K562 (cell line): ENCODE measurements at regions not wholly inside any gene's neighbourhood (a gene's known extent, or its start where the extent isn't known, plus 50 kb on each side); places are given as distances from the start of the nearest gene placed in this dataset.

Experiments
- ATAC-seq: fragments of 200-7000 bp; cut with Tn5 transposase; 3 replicates; pipeline ENCODE4 v1.9.1; 2020; ENCODE audit warnings: moderate library complexity
- BruUV-seq: library from RNA; stranded (reverse); fragments of 400-500 nt; replicated peaks from 2 replicates; lab custom pipeline; 2021; lab: Mats Ljungman, UMichigan
- CTCF ChIA-PET: fragments of 300-600 bp; formaldehyde crosslinking; extraction: SDS; loops from one replicate; lab custom pipeline; 2021; ENCODE audit warnings: low intra/inter-chr PET ratio; lab: Yijun Ruan, JAX
- POLR2A ChIA-PET: fragments of 300-600, 350-650 bp; sonication (Branson Sonifier 250); formaldehyde crosslinking; extraction: SDS; loops from one replicate; lab custom pipeline; 2021; ENCODE audit warnings: antibody characterized with exemption, inconsistent platforms; lab: Yijun Ruan, JAX
- DNase-seq, 4 experiments: peaks; one replicate each; pipeline versions ENCODE4 v3.0.0 to v3.0.0-alpha.2; 2011 to 2018; ENCODE audit warnings: low spot score in 3 of 4, mixed read lengths in 3 of 4; ENCODE audit errors: extremely low read depth in 1 of 4
- FAIRE-seq: peaks from 2 replicates; lab custom pipeline; 2011; peaks lifted over from hg19 to GRCh38; lab: Jason Lieb, UNC
- H2AFZ ChIP-seq: 2 replicates; pipeline ENCODE4 v1.6.0; 2011; ENCODE audit warnings: low read depth, low read length, control low read depth, inconsistent platforms
- H3K27ac ChIP-seq: fragments of 200-600 bp; 3 replicates; pipeline ENCODE4 v1.8.0; 2011; ENCODE audit warnings: low read depth, mild to moderate bottlenecking, control low read depth, inconsistent platforms, low read length, moderate library complexity, mixed read lengths; ENCODE audit errors: extremely low read depth
- H3K27me3 ChIP-seq, 2 experiments: fragments of 300-600 bp in 1 of 2; 2 replicates in 1 of 2; 3 replicates in 1 of 2; pipeline versions ENCODE4 v1.6.0 to v1.8.0; 2011; ENCODE audit warnings: inconsistent platforms in 2 of 2, low read length in 2 of 2, mild to moderate bottlenecking in 1 of 2, mixed read lengths in 1 of 2, moderate library complexity in 1 of 2; ENCODE audit not compliant: control insufficient read depth in 2 of 2, insufficient read depth in 2 of 2
- H3K36me3 ChIP-seq: fragments of 300-600 bp; 3 replicates; pipeline ENCODE4 v1.8.0; 2011; ENCODE audit warnings: mild to moderate bottlenecking, low read length, inconsistent platforms; ENCODE audit not compliant: control insufficient read depth, insufficient read depth
- H3K4me1 ChIP-seq, 2 experiments: fragments of 200-600 bp in 1 of 2; replicated peaks in 1 of 2; 2 replicates in 1 of 2; 3 replicates in 1 of 2; pipeline versions ENCODE4 v1.5.1 to v1.8.0; 2011; ENCODE audit warnings: inconsistent platforms in 2 of 2, low read length in 2 of 2, mild to moderate bottlenecking in 1 of 2, mixed read lengths in 1 of 2, moderate library complexity in 1 of 2; ENCODE audit not compliant: control insufficient read depth in 2 of 2, insufficient read depth in 2 of 2
- H3K4me2 ChIP-seq: 2 replicates; pipeline ENCODE4 v1.6.1; 2011; ENCODE audit warnings: low read length, control low read depth, inconsistent platforms, mixed read lengths; ENCODE audit not compliant: insufficient read depth
- H3K4me3 ChIP-seq: fragments of 200-600 bp; sonication (generic), shearing (Covaris generic); 2 replicates; pipeline ENCODE4 v1.5.1; 2016; ENCODE audit warnings: control low read depth, inconsistent platforms
- H3K79me2 ChIP-seq: fragments of 200-600 bp; 3 replicates; pipeline ENCODE4 v1.8.0; 2011; ENCODE audit warnings: low read length, inconsistent platforms; ENCODE audit not compliant: control insufficient read depth, insufficient read depth
- H3K9ac ChIP-seq, 2 experiments: 2 replicates each; pipeline versions ENCODE4 v1.6.0 to v1.6.1; 2011; ENCODE audit warnings: low read depth in 2 of 2, low read length in 2 of 2, control low read depth in 1 of 2, inconsistent platforms in 1 of 2, mild to moderate bottlenecking in 1 of 2, mixed read lengths in 1 of 2; ENCODE audit not compliant: insufficient read depth in 1 of 2
- H3K9me1 ChIP-seq: one replicate; pipeline ENCODE4 v1.6.0; 2011; ENCODE audit warnings: inconsistent platforms, mild to moderate bottlenecking, low read length, moderate library complexity; ENCODE audit not compliant: control insufficient read depth, insufficient read depth
- H3K9me3 ChIP-seq: replicated peaks from 2 replicates; pipeline ENCODE4 v1.5.1; 2011; ENCODE audit warnings: low read depth, low read length, inconsistent platforms; ENCODE audit not compliant: control insufficient read depth, insufficient read depth
- H4K20me1 ChIP-seq: replicated peaks from 2 replicates; pipeline ENCODE4 v1.6.1; 2011; ENCODE audit warnings: low read length, inconsistent platforms, mixed read lengths; ENCODE audit not compliant: control insufficient read depth, insufficient read depth
- ATF3 ChIP-seq, 2 experiments: fragments of 450-650 bp in 1 of 2; sonication (generic) in 1 of 2; formaldehyde crosslinking in 1 of 2; IDR thresholded peaks in 1 of 2; conservative IDR thresholded peaks in 1 of 2; 2 replicates each; pipeline versions ENCODE4 v1.6.1 to v1.8.1; 2016 to 2023; ENCODE audit warnings: mild to moderate bottlenecking in 2 of 2, moderate library complexity in 2 of 2, inconsistent platforms in 1 of 2, missing genetic modification reagents in 1 of 2
- ATF4 ChIP-seq: fragments of 450-650 bp; formaldehyde crosslinking; IDR thresholded peaks from 2 replicates; pipeline ENCODE4 v1.4.0; 2022; ENCODE audit warnings: mild to moderate bottlenecking, moderate library complexity
- CEBPG ChIP-seq, 3 experiments: fragments of 200-800 bp in 1 of 3; sonication (Bioruptor generic) in 1 of 3; sonication (generic) in 1 of 3; formaldehyde crosslinking in 1 of 3; IDR thresholded peaks in 2 of 3; conservative IDR thresholded peaks in 1 of 3; 2 replicates each; pipeline versions ENCODE4 v1.6.1 to v1.8.0; 2016 to 2022; ENCODE audit warnings: missing compliant biosample characterization in 2 of 3, missing genetic modification characterization in 2 of 3, mild to moderate bottlenecking in 1 of 3, missing genetic modification reagents in 1 of 3
- CHD1 ChIP-seq: fragments of 200-600 bp; sonication (generic); IDR thresholded peaks from one replicate; pipeline ENCODE4 v1.6.1; 2012; ENCODE audit warnings: mild to moderate bottlenecking, moderate library complexity, low read length, inconsistent platforms
- FOXA1 ChIP-seq: fragments of 450-650 bp; IDR thresholded peaks from 2 replicates; pipeline ENCODE4 v1.6.1; 2016; ENCODE audit warnings: mild to moderate bottlenecking, borderline replicate concordance
- GATAD2B ChIP-seq: fragments of 450-650 bp; IDR thresholded peaks from 2 replicates; pipeline ENCODE4 v1.6.1; 2017; ENCODE audit warnings: mild to moderate bottlenecking, borderline replicate concordance
- HMGN3 ChIP-seq: IDR thresholded peaks from 2 replicates; pipeline ENCODE4 v1.6.1; 2011; ENCODE audit warnings: borderline replicate concordance, low read depth, mild to moderate bottlenecking, mixed read lengths, low read length; ENCODE audit not compliant: insufficient read length; ENCODE audit errors: extremely low read depth
- IRF2 ChIP-seq: sonication (generic); formaldehyde crosslinking; IDR thresholded peaks from 2 replicates; pipeline ENCODE4 v1.8.1; 2022; ENCODE audit warnings: mild to moderate bottlenecking, missing genetic modification reagents
- KLF16 ChIP-seq: IDR thresholded peaks from 2 replicates; pipeline ENCODE4 v1.6.1; 2016; ENCODE audit warnings: antibody characterized with exemption
- MYC ChIP-seq, 2 experiments: fragments of 250-450 bp in 1 of 2; sonication (Bioruptor Pico) in 1 of 2; IDR thresholded peaks; 2 replicates each; pipeline versions ENCODE4 v1.5.1 to v1.6.1; 2012 to 2021; ENCODE audit warnings: low read depth in 2 of 2, borderline replicate concordance in 1 of 2, improper control_type of control experiment in 1 of 2, low read length in 1 of 2, mild to moderate bottlenecking in 1 of 2, moderate library complexity in 1 of 2
- POLR2AphosphoS2 ChIP-seq: IDR thresholded peaks from 2 replicates; pipeline ENCODE4 v1.6.1; 2012; ENCODE audit warnings: low read length, improper control_type of control experiment
- THAP12 ChIP-seq: fragments of 250-450 bp; sonication (Bioruptor Pico); IDR thresholded peaks from 2 replicates; pipeline ENCODE4 v1.9.0; 2021; ENCODE audit warnings: mild to moderate bottlenecking, inconsistent platforms
- ZNF175 ChIP-seq: fragments of 200-800 bp; sonication (Bioruptor generic); IDR thresholded peaks from 2 replicates; pipeline ENCODE4 v1.6.1; 2016; ENCODE audit warnings: low read depth, mild to moderate bottlenecking, missing genetic modification characterization, missing compliant biosample characterization
- ZNF589 ChIP-seq: fragments of 200-800 bp; sonication (Bioruptor generic); IDR thresholded peaks from 2 replicates; pipeline ENCODE4 v1.6.1; 2016; ENCODE audit warnings: low read depth, missing genetic modification characterization, missing compliant biosample characterization
- WGBS: fragments of 100-300 bp; shearing (Covaris generic); methylation state at CpG from one replicate; pipeline ENCODE4 v1.1.6; 2016; ENCODE audit warnings: low coverage, mixed read lengths; ENCODE audit not compliant: insufficient coverage; ENCODE audit errors: missing lambda C conversion rate; 5-methylcytosine and 5-hydroxymethylcytosine counted together
- in situ Hi-C: fragments of 300-500 bp; cut with MboI; formaldehyde crosslinking; loops from 4 replicates; pipeline ENCODE4 v1.15.0; 2018; ENCODE audit warnings: inconsistent platforms, mixed read lengths
- intact Hi-C: fragments of 100-400 bp; cut with micrococcal nuclease; formaldehyde crosslinking; loops from 2 replicates; pipeline ENCODE4 v1.14.2; 2022

DNA sequence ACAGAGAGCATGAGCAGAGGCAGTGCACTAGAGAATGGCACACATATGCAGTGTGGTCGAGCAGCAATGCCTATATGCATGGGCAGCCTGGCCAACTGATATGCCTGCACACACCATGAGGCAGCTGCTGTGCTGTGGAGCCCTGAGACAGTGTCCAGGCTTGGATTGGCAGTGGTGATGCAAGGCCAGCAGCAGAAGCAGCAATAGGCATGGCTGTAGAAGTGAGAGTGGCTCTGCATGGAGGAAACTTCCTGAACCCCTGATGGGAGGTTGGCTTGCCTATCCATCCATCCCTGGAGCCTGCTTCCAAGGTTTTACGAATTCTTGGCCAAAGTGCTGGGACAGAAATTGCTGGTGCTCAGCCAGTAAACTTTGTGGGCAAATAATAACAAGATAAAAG is 89.7 kb downstream of the DIRAS3 start:
- DNase-seq (no peak), ATAC-seq (peak; percentile 58), FAIRE-seq (no peak)
- no peak overlapping the region for H3K27ac ChIP-seq
- H3K4me2 ChIP-seq: no peak overlapping the region
- no peak overlapping the region for H2AFZ ChIP-seq
- peaks cover 4% of the 10 kb centered on the region; the same call in 1 of the 2 replicates for H3K9me3 ChIP-seq
- no peaks in the 10 kb centered on the region for H3K9me1 ChIP-seq
- no peaks in the 10 kb centered on the region for H4K20me1 ChIP-seq
- H3K36me3 ChIP-seq: no peaks in the 10 kb centered on the region
- TF ChIP-seq ZNF175 (0 out of 2 replicates have a peak, but pooled peaks have one; percentile 35), ATF4 (CRISPR knock-in tag) (peak; percentile 53; the same call in 1 of the 2 replicates), MYC (IDR thresholded peaks at IDR 0.05; ENCODE audit: low read depth, low read length) (no peak), MYC (CRISPR knock-in tag; IDR thresholded peaks at IDR 0.05; ENCODE audit: borderline replicate concordance, low read depth) (peak; percentile 25; the same call in 1 of the 2 replicates), ATF3 (IDR thresholded peaks at IDR 0.05) (peak; percentile 26; the same call in 1 of the 2 replicates), ATF3 (CRISPR knock-in tag; conservative IDR thresholded peaks at IDR 0.05) (no peak), KLF16 (no peak), CHD1 (no peak), GATAD2B (no peak), CEBPG (CRISPR knock-in tag; IDR thresholded peaks at IDR 0.05) (peak; percentile 85), CEBPG (tag; conservative IDR thresholded peaks at IDR 0.05 in 1 of 2, IDR thresholded peaks at IDR 0.05 in 1 of 2) (peak in 1 of 2 experiments; percentile 83; a peak in 2 of 4 replicates), IRF2 (0 out of 2 replicates have a peak, but pooled peaks have one; percentile 62), ZNF589 (CRISPR knock-in tag) (0 out of 2 replicates have a peak, but pooled peaks have one; percentile 54), FOXA1 (no peak), THAP12 (CRISPR knock-in tag) (no peak), POLR2AphosphoS2 (no peak), HMGN3 (no peak)
- CTCF ChIA-PET: no interaction called here
- H3K4me3 ChIP-seq: no peak overlapping the region
- POLR2A ChIA-PET: no interaction called here
- H3K9ac ChIP-seq: no peak overlapping the region
- BruUV-seq: no TSS peak
- WGBS: 22% methylated on average over 2 of the region's 2 CpGs
- intact Hi-C loops (no loop called here), in situ Hi-C loops (no loop called here)
- no peaks in the 10 kb centered on the region for H3K79me2 ChIP-seq
- no peaks in the 10 kb centered on the region for H3K4me1 ChIP-seq
- H3K27me3 ChIP-seq: no peaks in the 10 kb centered on the region; a peak in 1 of 5 replicates
